ENCODE measurements at regions not wholly inside any gene's neighbourhood (a gene's known extent, or its start where the extent isn't known, plus 50 kb on each side); places are given as distances from the start of the nearest gene placed in this dataset.

GRCh38 chr1:60891765-60892164 is 190.6 kb upstream of the NFIA start:
- DNase-seq = no peak
- H3K9me3 ChIP-seq (ENCODE audit: insufficient read depth, low read depth) = no peaks in the 10 kb centered on the region
- no peaks in the 10 kb centered on the region for H3K4me1 ChIP-seq (replicated peaks; ENCODE audit: insufficient read depth)
- H3K36me3 ChIP-seq (ENCODE audit: low read depth) = no peaks in the 10 kb centered on the region
- ChIA-PET POLR2A (ENCODE audit: unreplicated experiment) (no interaction called here), CTCF (interaction anchor here (0.5 kb wide), 1 partner anchor 723 kb away, joined by 6 read pairs; no protein-coding TSS in a partner anchor)
- no peaks in the 10 kb centered on the region for H3K9me2 ChIP-seq (ENCODE audit: insufficient read depth)
- H2AFZ ChIP-seq = no peak overlapping the region
- no peak overlapping the region for H3K4me3 ChIP-seq
- intact Hi-C loops (cut with micrococcal nuclease; ENCODE audit: unreplicated experiment) = no loop called here
- H3K27ac ChIP-seq = no peak overlapping the region
- no peaks in the 10 kb centered on the region for H3F3A ChIP-seq (ENCODE audit: insufficient read depth, low read depth)
- H3K27me3 ChIP-seq (ENCODE audit: insufficient read depth, low read depth) = no peaks in the 10 kb centered on the region
- no TSS peak for BruUV-seq (replicated peaks)
- H3K4me2 ChIP-seq = no peak overlapping the region
- no peaks in the 10 kb centered on the region for H3K79me2 ChIP-seq (ENCODE audit: low read depth)
- no peak for TF ChIP-seq CTCF (conservative IDR thresholded peaks at IDR 0.05)
- no peak for TF ChIP-seq EZH2 (IDR thresholded peaks at IDR 0.05; ENCODE audit: low read depth)
- no peaks in the 10 kb centered on the region for H4K20me1 ChIP-seq (ENCODE audit: insufficient read depth)

- Histone ChIP-seq H3F3A (ENCODE audit: insufficient read depth, low read depth) (no peaks in the 10 kb centered on the region), H3K9me2 (ENCODE audit: insufficient read depth) (no peaks in the 10 kb centered on the region), H3K36me3 (ENCODE audit: low read depth) (no peaks in the 10 kb centered on the region), H2AFZ (no peak overlapping the region), H3K4me2 (no peak overlapping the region), H3K79me2 (ENCODE audit: low read depth) (no peaks in the 10 kb centered on the region), H3K27me3 (ENCODE audit: insufficient read depth, low read depth) (no peaks in the 10 kb centered on the region), H3K27ac (no peak overlapping the region), H4K20me1 (ENCODE audit: insufficient read depth) (no peaks in the 10 kb centered on the region), H3K4me1 (replicated peaks; ENCODE audit: insufficient read depth) (no peaks in the 10 kb centered on the region), H3K9me3 (ENCODE audit: insufficient read depth, low read depth) (no peaks in the 10 kb centered on the region), H3K4me3 (no peak overlapping the region)
- ChIA-PET CTCF (interaction anchor here (0.5 to 0.6 kb wide), 2 partner anchors 610 to 724 kb away, joined by 3 to 6 read pairs; no protein-coding TSS in a partner anchor), POLR2A (ENCODE audit: unreplicated experiment) (interaction anchor here (0.6 kb wide), 1 partner anchor 169 kb away, joined by 10 read pairs; no protein-coding TSS in a partner anchor)
- intact Hi-C loops (cut with micrococcal nuclease; ENCODE audit: unreplicated experiment) = no loop called here
- TF ChIP-seq EZH2 (IDR thresholded peaks at IDR 0.05; ENCODE audit: low read depth) = no peak
- no peak for TF ChIP-seq CTCF (conservative IDR thresholded peaks at IDR 0.05)
- no peak for DNase-seq
- BruUV-seq (replicated peaks) = no TSS peak
Observed at GRCh38 chr1:60891281-60891680, 191.1 kb upstream of the NFIA start.

- Histone ChIP-seq H3K27ac (no peak overlapping the region), H3K4me1 (replicated peaks; ENCODE audit: insufficient read depth) (no peaks in the 10 kb centered on the region), H3K79me2 (ENCODE audit: low read depth) (no peaks in the 10 kb centered on the region), H2AFZ (no peak overlapping the region), H3K4me2 (no peak overlapping the region), H3K9me3 (ENCODE audit: insufficient read depth, low read depth) (no peaks in the 10 kb centered on the region), H3K4me3 (no peak overlapping the region), H3K36me3 (ENCODE audit: low read depth) (no peaks in the 10 kb centered on the region), H4K20me1 (ENCODE audit: insufficient read depth) (no peaks in the 10 kb centered on the region), H3K9me2 (ENCODE audit: insufficient read depth) (no peaks in the 10 kb centered on the region), H3K27me3 (ENCODE audit: insufficient read depth, low read depth) (no peaks in the 10 kb centered on the region), H3F3A (ENCODE audit: insufficient read depth, low read depth) (no peaks in the 10 kb centered on the region)
- ChIA-PET CTCF (interaction anchor here (0.6 kb wide), 2 partner anchors 35 to 609 kb away, joined by 3 to 19 read pairs; no protein-coding TSS in a partner anchor), POLR2A (ENCODE audit: unreplicated experiment) (interaction anchor here (0.6 kb wide), 2 partner anchors 170 to 1221 kb away, joined by 3 to 10 read pairs; no protein-coding TSS in a partner anchor)
- BruUV-seq (replicated peaks) = no TSS peak
- DNase-seq = no peak
- intact Hi-C loops (cut with micrococcal nuclease; ENCODE audit: unreplicated experiment) = no loop called here
- no peak for TF ChIP-seq EZH2 (IDR thresholded peaks at IDR 0.05; ENCODE audit: low read depth)
- no peak for TF ChIP-seq CTCF (conservative IDR thresholded peaks at IDR 0.05)
Observed at GRCh38 chr1:60890664-60891063, 191.7 kb upstream of the NFIA start.
